GM12873 (cell line): ENCODE measurements at regions not wholly inside any gene's neighbourhood (a gene's known extent, or its start where the extent isn't known, plus 50 kb on each side); places are given as distances from the start of the nearest gene placed in this dataset.

Experiments
- TF ChIP-seq, protein P1 (sequence below): IDR thresholded peaks from 2 replicates; pipeline ENCODE4 v1.5.1; 2012; ENCODE audit warnings: low read depth, mild to moderate bottlenecking, moderate library complexity, low read length, control low read depth; ENCODE audit not compliant: insufficient read depth; ENCODE audit errors: missing control alignments

DNA sequence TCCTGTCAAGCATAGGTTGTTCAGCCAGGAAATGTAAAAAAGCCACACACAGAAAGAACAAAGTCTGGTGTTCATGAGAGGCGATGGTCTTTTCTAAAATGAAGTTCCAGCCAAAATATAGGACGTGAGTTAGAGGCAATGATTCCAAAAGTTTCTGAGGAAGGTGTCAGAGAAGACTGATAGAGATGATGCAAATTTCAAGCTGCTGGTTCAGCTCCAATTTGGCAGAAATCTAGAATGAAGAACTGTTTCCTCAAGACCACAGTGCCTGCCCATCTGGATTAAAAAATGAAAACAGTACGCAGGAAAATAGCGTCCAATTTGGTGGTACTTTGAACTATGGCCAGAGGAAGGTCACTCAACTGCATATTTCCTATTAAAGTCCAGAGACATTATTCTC lies 672.9 kb downstream of the SQOR start:
- TF ChIP-seq, protein P1, sequence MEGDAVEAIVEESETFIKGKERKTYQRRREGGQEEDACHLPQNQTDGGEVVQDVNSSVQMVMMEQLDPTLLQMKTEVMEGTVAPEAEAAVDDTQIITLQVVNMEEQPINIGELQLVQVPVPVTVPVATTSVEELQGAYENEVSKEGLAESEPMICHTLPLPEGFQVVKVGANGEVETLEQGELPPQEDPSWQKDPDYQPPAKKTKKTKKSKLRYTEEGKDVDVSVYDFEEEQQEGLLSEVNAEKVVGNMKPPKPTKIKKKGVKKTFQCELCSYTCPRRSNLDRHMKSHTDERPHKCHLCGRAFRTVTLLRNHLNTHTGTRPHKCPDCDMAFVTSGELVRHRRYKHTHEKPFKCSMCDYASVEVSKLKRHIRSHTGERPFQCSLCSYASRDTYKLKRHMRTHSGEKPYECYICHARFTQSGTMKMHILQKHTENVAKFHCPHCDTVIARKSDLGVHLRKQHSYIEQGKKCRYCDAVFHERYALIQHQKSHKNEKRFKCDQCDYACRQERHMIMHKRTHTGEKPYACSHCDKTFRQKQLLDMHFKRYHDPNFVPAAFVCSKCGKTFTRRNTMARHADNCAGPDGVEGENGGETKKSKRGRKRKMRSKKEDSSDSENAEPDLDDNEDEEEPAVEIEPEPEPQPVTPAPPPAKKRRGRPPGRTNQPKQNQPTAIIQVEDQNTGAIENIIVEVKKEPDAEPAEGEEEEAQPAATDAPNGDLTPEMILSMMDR: no peak

DNA sequence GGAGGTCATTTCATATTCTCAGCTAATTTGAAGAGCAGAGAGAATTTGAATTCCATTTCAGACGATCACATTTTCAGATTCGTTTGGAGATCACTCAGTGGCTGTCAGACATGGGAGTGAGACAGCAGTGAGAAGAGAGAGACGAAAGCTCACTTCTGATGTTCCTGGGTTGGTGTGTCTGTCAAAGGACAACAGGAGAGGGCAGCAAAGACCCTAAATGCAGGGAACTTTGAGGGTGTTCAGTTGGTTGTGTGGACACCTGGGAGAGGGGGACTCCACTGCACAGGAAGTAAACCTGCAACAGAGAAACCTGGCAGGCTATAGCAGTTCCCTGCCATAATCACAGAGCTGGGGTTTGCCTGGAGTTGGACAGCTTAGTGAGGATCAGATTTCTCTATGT lies 675.1 kb downstream of the SQOR start:
- TF ChIP-seq, protein P1: no peak

GRCh38 chr15:46312133-46312740 lies 677.4 kb downstream of the SQOR start:
- TF ChIP-seq, protein P1: peak; percentile 86

DNA sequence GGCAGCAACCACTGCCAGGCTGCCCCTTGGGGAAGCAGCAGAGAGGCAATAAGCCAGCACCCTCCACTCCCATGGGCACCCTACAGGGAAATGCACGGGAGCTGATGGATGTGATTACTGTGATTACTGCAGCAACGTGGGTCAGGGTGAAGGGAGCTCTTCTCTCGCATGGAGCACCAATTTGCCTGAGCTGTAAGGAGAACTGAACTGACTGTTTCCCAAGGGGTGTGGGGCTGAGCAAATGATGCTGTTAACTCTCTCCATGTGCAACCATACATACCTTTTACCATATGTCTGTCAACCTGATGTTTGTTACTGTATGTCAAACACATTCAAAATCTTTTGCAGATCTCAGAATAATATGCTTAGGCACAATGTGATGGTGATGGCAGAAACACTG lies 680.6 kb downstream of the SQOR start:
- TF ChIP-seq, protein P1: no peak

DNA sequence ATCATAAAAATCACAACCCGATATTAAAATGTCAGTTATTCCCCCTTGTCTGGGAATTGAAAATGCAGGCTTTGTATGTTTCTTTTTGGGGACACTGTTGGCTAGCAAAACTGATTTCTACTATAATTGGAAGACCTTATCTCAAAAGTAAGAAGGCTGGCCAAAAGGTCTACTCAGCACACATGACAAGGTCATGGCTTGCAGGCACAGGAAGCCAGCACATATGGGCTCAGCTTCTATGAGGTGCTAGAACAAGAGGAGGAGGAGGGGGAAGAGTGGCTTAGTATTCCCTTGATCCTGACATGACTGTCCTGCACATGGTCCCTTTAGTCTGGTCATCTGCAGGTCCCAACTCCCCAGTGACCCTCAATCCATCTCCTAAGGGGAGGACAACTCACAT lies 681.2 kb downstream of the SQOR start:
- TF ChIP-seq, protein P1: no peak

DNA sequence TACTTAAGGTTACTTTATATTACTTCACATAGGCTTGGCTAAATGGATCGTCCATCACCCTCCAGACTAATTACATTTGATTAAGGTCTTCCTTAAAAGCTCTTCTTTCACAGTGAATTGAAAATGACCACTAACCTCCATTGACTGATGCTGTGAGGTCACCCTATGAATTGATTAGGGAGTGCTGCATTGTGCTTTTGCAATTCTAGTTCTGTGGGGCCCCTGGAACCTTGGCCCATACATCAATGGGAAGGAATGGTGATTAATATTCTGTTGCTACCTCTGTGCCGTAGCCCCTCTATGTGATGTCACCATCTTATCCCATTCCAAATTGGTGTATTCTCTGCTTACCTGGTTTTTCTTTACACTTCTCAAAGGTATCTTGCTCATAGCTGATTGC lies 682.2 kb downstream of the SQOR start:
- TF ChIP-seq, protein P1: no peak

GRCh38 chr15:46322753-46323152 lies 687.9 kb downstream of the SQOR start:
- TF ChIP-seq, protein P1: no peak
